Activated B cell treated with CpG ODN at 0.5 μM for 24 hours (primary cell): ENCODE measurements at regions not wholly inside any gene's neighbourhood (a gene's known extent, or its start where the extent isn't known, plus 50 kb on each side); places are given as distances from the start of the nearest gene placed in this dataset.

Experiments used
- ATAC-seq: fragments of 200-7000 bp; cut with Tn5 transposase; one replicate; pipeline ENCODE4 v1.10.0; 2021; ENCODE audit warnings: low read depth, mild to moderate bottlenecking, moderate library complexity
- CTCF ChIA-PET: fragments of 350-600 bp; sonication (Branson Sonifier 250); formaldehyde crosslinking; loops from one replicate; lab custom pipeline; 2021; ENCODE audit warnings: antibody characterized with exemption; lab: Charles Lee
- POLR2A ChIA-PET: fragments of 350-600 bp; sonication (Branson Sonifier 250); formaldehyde crosslinking; loops from one replicate; lab custom pipeline; 2021; ENCODE audit warnings: antibody characterized with exemption; lab: Charles Lee
- DNase-seq: peaks from one replicate; pipeline ENCODE4 v3.0.0; 2022
- H3K27ac Mint-ChIP-seq: one replicate; pipeline ENCODE4 v1.8.0; 2020; ENCODE audit warnings: mixed read lengths
- H3K27me3 Mint-ChIP-seq: one replicate; pipeline ENCODE4 v1.8.0; 2021; ENCODE audit warnings: mixed read lengths
- H3K36me3 Mint-ChIP-seq: one replicate; pipeline ENCODE4 v1.8.0; 2021; ENCODE audit warnings: low read depth, mixed read lengths
- H3K4me1 Mint-ChIP-seq: one replicate; pipeline ENCODE4 v1.8.0; 2021; ENCODE audit warnings: mixed read lengths
- H3K4me3 Mint-ChIP-seq: one replicate; pipeline ENCODE4 v1.8.0; 2020; ENCODE audit warnings: mild to moderate bottlenecking, mixed read lengths
- H3K9me3 Mint-ChIP-seq: one replicate; pipeline ENCODE4 v1.8.0; 2020; ENCODE audit warnings: mixed read lengths
- intact Hi-C: fragments of 100-400 bp; cut with micrococcal nuclease; formaldehyde crosslinking; loops from one replicate; pipeline ENCODE4 v1.15.1; 2024
- TF ChIP-seq, protein P1 (sequence below): fragments of 200-600 bp; IDR thresholded peaks from one replicate; pipeline ENCODE4 v1.8.0; 2022; ENCODE audit warnings: antibody characterized with exemption, mild to moderate bottlenecking

DNA sequence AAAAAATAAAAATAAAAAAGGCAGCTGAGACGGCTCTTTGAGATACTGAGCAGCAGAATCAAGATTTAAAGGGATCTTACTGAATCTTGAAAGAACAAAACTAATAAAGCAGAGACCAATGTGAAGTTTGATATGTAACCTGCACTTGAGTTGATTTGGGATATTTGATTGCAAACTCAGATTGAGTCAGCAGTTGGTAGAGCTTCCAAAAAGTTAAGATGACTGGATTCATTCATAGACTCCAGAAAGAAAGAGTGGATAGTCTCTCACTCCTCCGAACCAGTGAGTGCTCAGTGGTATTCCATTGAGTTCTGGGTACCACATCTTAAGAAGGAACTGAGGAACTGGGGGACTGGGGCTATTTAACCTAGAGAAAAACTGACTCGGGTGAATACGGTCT, 52.7 kb upstream of the TESK1 start:
- CTCF ChIA-PET = no interaction called here
- intact Hi-C loops = no loop called here
- no peak for ATAC-seq

DNA sequence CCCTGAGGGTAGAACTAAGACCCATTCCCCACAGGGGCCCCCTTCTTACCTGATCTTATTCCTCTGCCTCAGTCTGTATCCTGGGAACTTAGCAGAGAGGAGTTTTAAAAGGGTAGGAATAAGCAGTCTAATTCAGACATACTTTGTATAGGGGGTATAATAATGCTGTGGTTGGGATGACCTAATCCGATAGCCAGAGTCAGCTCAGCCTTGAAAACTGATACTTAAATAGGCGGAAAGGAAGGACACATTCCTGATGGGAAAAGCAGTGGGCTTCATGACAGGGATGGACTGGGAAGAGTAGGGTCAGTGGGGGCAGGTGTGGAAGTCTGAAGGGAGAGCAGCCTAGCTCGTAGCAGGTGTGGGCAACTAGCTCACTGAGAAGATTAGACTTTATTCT, 52.2 kb upstream of the TESK1 start:
- TF ChIP-seq, protein P1, sequence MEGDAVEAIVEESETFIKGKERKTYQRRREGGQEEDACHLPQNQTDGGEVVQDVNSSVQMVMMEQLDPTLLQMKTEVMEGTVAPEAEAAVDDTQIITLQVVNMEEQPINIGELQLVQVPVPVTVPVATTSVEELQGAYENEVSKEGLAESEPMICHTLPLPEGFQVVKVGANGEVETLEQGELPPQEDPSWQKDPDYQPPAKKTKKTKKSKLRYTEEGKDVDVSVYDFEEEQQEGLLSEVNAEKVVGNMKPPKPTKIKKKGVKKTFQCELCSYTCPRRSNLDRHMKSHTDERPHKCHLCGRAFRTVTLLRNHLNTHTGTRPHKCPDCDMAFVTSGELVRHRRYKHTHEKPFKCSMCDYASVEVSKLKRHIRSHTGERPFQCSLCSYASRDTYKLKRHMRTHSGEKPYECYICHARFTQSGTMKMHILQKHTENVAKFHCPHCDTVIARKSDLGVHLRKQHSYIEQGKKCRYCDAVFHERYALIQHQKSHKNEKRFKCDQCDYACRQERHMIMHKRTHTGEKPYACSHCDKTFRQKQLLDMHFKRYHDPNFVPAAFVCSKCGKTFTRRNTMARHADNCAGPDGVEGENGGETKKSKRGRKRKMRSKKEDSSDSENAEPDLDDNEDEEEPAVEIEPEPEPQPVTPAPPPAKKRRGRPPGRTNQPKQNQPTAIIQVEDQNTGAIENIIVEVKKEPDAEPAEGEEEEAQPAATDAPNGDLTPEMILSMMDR = no peak
- ATAC-seq (no peak), DNase-seq (no peak)
- Mint-ChIP-seq H3K4me3 (no peak overlapping the region), H3K27me3 (no peaks in the 10 kb centered on the region), H3K9me3 (no peaks in the 10 kb centered on the region), H3K27ac (no peak overlapping the region), H3K4me1 (no peaks in the 10 kb centered on the region), H3K36me3 (no peaks in the 10 kb centered on the region)
- intact Hi-C loops = no loop called here
- CTCF ChIA-PET = interaction anchor here (1.2 to 1.9 kb wide), 4 partner anchors 12 to 73 kb away, joined by 3 to 4 read pairs (median 3); no protein-coding TSS in a partner anchor
- POLR2A ChIA-PET = no interaction called here

More for the DNA sequence above, 52.7 kb upstream of the TESK1 start:
- DNase-seq = no peak
- Mint-ChIP-seq H3K9me3 (no peaks in the 10 kb centered on the region), H3K27me3 (no peaks in the 10 kb centered on the region), H3K4me3 (no peak overlapping the region), H3K36me3 (no peaks in the 10 kb centered on the region), H3K27ac (no peak overlapping the region), H3K4me1 (no peaks in the 10 kb centered on the region)
- POLR2A ChIA-PET = no interaction called here
- TF ChIP-seq, protein P1 = no peak

DNA sequence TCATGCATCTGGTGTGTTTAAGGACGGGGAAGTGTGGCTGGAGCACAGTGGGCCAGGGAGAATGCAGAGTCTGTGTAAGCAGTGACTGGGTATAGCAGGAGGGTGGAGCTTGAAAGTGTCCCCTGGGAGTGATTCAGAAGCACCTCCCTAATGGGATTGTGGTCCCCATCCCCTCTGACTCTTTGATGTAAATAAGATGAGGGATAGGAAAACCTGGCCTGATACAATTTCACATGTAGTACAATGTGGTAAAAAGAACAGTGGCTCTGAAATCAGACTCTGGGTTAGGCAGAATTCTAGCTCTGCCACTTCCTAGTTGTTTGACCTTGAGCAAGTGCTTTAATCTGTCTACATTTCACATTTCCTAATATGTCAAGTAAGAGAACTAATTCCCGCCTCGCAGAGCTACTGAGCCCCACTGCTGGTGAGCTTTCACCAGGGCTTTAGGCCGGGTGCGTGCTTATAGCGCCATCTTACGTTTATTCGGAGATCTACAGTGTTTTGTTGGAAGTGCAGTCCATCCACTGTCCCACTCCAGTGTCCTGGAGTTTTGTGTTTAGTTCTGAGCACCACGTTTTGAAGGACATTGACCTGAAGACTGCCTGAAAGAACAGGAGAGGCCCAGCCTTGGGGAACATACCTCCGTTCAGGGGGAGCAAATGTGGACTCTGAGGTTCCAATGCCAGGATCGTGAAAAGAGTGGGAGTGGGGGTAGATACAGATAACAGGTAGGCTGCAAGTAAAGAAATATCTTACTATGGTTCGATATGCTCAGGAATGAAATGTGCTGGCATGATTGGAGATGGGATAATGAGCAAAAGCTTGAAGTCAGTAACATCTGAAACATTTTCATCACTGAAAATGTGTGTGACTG, 51.2 kb upstream of the TESK1 start:
- no peak for DNase-seq
- H3K27me3 Mint-ChIP-seq = no peaks in the 10 kb centered on the region
- H3K27ac Mint-ChIP-seq = no peak overlapping the region
- peaks cover 2% of the 10 kb centered on the region for H3K4me1 Mint-ChIP-seq
- H3K4me3 Mint-ChIP-seq = no peak overlapping the region
- TF ChIP-seq, protein P1 = no peak
- intact Hi-C loops = loop anchor here (1.0 kb wide), 1 partner anchor 438 kb away; no protein-coding TSS in a partner anchor
- no peaks in the 10 kb centered on the region for H3K9me3 Mint-ChIP-seq
- no peaks in the 10 kb centered on the region for H3K36me3 Mint-ChIP-seq
- CTCF ChIA-PET = interaction anchor here (0.8 to 1.9 kb wide), 7 partner anchors 13 to 654 kb away, joined by 3 to 4 read pairs (median 3); no protein-coding TSS in a partner anchor
- ATAC-seq = peak; percentile 40
- POLR2A ChIA-PET = no interaction called here

DNA sequence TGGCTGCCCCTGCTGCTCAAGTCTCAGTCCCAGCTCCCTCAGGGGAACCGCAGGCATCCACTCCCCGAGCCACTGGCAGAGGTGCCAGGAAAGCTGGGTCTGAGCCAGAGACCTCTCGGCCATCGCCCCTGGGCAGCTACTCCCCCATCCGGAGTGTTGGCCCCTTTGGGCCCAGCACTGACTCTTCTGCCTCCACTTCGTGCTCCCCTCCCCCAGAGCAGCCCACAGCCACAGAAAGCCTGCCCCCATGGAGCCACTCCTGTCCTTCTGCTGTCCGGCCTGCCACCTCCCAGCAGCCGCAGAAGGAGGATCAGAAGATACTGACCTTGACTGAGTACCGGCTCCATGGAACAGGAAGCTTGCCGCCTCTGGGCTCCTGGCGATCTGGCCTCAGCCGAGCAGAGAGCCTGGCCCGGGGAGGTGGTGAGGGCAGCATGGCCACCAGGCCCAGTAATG, 49.8 kb upstream of the TESK1 start:
- Mint-ChIP-seq H3K9me3 (no peaks in the 10 kb centered on the region), H3K27ac (no peak overlapping the region), H3K27me3 (no peaks in the 10 kb centered on the region), H3K4me1 (peaks cover 9% of the 10 kb centered on the region), H3K4me3 (no peak overlapping the region), H3K36me3 (no peaks in the 10 kb centered on the region)
- no peak for ATAC-seq
- DNase-seq = no peak
- intact Hi-C loops = no loop called here
- TF ChIP-seq, protein P1 = no peak
- ChIA-PET CTCF (no interaction called here), POLR2A (no interaction called here)
